ENCODE measurements at regions not wholly inside any gene's neighbourhood (a gene's known extent, or its start where the extent isn't known, plus 50 kb on each side); places are given as distances from the start of the nearest gene placed in this dataset.

DNA sequence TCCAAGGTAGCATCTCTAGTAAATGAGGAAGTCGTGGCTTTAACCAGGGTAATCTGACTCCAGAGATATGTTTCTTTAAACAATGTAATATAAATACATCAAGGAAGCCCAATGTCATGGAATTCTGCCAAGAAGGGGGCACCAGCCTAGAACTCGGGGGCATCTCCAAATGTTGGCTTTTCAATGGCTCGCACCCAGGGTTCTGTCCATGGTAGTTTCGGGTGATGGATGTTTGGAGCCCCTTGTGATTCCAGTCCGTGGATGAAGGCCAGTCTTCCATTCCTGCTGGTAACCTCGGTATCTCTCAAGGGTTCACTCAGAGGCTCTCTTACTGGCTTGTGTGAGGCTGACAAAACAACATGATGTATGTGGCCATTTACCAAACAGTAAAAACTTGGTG, 91.7 kb upstream of the SPHKAP start:
- DNase-seq: no peak

DNA sequence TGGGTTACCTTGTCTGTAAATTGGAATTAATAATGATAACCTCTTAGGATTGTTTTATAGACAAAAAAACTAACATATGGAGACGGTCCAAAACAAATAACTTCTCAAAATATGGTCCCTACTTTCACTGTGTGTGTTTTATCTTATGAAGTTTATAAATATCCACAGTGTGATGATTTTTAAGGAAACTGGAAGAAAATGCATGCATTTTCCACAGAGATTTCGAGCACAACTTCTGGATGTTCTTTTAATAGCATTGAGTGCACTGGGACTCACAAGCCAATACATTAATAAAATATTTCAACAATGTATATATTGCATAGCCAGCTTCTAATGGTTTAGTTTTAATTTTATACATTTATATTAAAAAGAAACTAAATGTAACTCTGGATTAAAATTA, 87.9 kb upstream of the SPHKAP start:
- no peak for DNase-seq

DNA sequence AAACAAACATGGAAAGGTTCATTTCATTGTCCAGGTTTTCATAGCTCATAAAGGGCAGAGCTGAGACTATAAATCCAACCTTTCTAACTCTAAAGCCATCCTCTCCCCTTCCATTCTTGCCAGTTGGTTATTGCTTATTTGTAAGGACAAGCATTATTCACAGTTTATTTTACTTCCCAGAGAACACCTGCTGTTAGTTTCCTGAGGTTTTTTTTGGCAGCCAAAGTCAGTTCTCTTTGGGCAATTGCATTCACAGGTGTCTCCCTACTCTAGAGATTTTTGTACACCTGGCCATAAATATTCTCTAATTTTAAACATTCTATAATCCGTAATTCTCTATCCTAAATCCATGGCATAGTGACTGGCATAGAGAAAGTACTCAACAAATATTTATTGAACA, 87.3 kb upstream of the SPHKAP start:
- DNase-seq: no peak

DNA sequence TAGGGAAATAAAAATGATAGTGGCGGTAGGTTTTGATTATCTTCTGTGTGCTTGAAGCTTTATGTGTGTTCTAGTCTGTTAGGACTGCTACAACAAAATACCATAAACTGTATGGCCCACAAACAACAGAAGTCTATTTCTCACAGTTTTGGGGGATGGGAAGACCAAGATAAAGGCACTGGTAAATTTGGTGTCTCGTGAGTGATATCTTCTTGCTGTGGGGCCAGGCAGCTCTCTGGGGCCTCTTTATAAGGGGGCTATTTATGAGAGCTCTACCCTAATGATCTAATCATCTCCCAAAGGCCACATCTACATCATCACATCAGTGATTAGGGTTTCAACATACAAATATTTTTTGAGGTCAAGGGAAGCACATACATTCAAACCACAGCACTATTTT, 86.8 kb upstream of the SPHKAP start:
- DNase-seq: no peak

DNA sequence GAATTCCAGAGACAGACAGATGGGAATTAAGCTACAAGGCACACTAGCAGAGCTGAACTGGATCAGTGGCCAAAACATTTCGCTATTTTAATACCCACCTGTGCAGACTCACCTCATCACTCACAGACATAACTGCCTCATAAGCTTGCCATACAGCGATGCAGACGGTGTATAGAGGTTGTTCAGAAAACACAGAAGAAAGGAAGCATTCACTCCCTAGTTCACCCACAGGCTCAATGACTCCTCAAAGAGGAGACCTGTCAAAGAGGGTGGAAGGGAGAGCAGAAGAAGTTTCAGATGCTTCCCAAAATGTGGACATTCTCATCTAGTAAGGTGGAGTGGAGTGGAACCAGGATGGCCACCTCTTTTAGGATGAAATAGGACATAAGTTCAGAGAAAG, 81.7 kb upstream of the SPHKAP start:
- no peak for DNase-seq

DNA sequence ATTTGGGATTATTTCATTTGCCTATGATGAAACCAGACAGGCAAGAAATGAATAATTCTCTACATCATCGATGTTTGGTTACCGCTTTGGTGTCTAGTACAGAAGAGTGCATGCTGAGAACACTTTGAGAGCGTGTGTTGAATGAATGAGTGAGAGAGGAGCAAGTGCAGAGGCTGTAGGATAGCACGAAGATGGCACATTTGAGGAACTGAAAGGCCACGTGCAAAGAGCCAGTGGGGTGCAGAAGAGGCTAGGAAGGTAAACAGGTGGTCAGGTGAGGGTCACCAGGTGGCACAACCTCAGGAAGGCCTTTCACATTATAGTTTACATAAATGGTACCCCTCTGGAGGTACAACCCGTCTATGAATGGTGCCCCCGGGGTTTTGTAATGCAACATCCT, 80.1 kb upstream of the SPHKAP start:
- no peak for DNase-seq

DNA sequence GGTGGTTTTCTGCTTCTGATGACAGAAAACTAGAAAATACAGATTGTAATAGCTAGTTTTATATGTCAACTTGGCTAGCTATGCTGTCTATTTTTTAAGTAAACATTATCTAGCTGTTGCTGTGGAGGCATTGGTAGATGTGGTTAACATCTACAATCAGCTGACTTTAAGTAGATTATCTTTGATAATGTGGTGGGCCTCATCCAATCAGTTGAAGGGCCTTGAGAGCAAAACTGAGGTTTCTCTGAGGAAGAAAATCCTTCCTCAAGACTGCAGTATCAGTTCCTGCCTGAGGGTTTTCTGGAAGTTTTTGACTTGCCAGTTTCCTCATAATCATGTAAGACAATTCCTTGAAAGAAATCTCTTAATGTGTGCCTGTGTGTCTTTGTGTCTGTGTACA, 75.9 kb upstream of the SPHKAP start:
- DNase-seq: no peak

DNA sequence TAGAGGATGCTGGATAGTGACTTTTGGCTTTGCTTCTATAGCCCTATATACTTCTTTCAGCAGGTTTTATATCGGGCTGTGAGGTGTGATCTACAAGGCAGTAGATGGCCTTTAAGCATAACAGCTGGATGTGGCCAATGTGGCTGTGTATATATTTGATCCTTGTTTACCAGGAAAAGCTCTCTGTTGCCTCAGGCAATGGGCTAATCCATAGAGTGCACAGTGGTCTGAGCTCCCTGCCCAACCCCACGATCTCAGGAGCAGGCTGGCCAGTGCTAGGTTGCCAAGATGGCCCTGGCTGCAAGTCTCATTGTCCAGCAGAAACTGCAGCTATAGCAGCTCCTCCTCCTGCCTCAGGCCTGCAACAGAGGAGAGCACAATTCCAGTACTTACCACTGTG, 72.3 kb upstream of the SPHKAP start:
- no peak for DNase-seq

DNA sequence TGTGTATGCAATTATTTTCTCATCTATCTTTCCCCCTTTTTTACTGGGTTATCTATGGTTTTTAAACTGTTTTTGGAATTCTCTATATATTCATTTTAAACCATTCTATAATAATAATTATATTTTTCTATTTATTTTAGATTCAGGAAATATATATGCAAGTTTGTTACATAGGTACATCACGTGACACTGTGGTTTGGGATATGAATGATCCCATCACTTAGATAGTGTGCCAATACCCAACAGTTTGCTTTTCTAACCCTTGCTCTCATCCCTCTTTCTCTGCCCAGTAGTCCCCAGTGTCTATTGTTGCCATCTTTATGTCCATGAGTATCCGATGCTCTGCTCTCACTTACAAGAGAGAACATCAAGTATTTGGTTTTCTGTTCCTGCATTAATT, 65.8 kb upstream of the SPHKAP start:
- DNase-seq: no peak

DNA sequence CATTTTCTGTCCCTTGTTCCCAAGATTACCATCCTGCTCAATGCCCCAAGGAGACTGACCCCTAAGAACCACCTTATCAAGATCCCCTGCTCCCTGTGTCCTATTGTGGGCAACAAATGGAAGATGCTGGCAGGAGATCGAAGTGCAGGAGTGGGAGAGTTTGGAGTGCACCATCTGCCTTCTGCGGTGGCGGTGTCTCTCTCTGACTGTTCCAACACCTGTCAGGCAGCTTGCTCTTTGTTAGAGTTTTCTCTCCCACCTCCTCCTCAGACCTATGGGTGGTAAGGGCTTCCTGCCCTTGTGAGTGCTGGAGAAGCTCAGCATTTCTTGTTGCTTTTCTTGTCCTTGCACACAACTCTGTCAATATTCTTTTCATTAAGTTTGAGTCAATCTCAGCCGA, 64.1 kb upstream of the SPHKAP start:
- no peak for DNase-seq

DNA sequence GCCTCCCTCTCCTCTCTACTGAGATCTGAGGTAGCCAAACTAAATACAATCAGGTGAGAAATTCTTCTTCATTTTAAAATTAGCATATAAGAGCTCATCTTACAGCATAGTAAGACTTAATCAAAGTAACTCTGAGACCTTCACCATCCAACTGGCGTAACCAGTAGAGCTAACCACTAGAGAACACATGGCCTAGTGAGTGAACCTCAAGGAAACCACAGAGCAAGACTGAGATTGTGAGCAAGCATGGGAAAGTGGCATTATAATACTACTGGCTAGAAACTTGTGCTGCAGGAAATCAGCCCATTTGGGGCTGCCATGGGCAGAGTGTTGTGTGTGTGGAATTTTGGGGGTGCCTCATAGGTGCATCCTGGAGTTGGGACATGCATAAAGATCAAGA, 61.1 kb upstream of the SPHKAP start:
- no peak for DNase-seq

DNA sequence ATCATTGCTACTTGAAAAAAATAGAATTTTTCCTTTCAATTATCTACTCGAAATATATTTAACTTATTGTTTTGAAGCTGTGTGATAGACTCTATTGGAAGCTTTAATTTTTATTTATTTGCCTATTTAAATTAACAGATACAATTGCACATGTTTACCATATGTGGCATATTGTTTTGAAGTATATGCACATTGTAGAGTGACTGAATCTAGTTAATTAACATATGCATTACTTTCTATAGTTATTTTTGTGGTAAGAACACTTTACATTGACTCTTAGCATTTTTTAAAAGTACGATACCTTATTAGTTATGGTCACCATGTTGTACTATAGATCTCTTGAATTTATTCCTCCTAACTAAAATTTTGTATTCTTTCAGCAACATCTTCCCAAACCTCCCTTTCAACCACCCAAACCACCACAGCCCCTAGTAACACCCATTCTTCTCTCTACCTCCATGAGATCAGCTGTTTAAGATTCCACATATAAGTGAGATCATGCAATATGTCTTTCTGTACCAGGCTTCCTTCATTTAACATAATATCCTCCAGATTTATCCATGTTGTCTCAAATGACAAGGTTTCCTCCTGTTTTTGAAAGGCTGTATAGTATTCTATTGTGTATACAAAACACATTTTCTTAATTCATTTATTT, 58.5 kb upstream of the SPHKAP start:
- no peak for DNase-seq

DNA sequence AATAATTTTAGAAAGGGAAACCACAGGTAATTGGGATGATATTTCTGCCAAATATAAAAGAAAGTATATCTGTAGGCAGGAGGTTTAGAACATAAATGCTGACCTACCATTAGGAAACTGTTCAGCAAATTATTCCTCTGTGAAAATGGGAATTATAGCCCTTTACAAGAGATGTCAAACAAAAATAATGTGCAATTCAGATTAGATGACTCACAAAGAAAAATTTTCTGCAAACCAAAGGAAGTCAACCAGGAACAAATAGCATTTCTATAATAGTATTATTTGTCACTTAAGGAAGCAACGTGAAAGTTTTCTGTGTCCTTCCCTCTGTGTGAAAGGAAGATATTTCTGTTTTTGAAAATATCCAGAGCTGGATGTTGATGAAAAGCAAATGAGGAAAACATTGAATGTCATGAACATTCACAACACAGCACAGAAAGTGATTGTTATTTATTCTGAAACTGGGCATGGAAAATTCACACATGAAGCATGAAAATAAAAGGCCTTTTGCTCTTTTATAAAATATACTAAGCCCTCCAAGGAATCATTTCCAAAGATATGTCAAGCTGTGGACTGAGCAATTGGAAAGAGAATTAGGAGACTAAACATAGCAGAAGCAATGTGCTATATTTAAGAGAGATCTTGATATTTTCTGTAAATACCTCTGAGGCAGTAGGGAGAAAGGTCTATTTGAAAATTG, 57.9 kb upstream of the SPHKAP start:
- no peak for DNase-seq

All from islet precursor cell (in vitro differentiated cells).